ENCODE measurements at regions not wholly inside any gene's neighbourhood (a gene's known extent, or its start where the extent isn't known, plus 50 kb on each side); places are given as distances from the start of the nearest gene placed in this dataset.

DNA sequence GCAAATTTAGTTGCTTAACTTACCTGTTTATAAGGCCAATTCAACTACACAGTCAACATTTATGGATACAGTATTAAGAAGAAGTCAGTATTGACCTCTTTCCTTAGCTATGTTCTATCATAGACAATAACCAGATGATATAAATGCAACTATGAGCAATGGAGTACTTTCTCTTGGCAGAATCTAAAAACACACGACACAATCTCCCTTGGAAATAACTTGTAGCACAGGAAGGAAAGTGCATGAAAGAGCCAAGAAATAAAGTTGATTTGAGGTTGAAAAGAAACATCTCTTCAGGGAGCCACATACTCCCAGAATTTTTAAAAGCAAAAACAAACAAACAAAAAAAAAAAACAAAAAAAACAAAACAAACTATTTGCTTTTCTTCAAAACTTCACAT, 145.0 kb downstream of the EVA1A start:
- TF ChIP-seq, protein P1, sequence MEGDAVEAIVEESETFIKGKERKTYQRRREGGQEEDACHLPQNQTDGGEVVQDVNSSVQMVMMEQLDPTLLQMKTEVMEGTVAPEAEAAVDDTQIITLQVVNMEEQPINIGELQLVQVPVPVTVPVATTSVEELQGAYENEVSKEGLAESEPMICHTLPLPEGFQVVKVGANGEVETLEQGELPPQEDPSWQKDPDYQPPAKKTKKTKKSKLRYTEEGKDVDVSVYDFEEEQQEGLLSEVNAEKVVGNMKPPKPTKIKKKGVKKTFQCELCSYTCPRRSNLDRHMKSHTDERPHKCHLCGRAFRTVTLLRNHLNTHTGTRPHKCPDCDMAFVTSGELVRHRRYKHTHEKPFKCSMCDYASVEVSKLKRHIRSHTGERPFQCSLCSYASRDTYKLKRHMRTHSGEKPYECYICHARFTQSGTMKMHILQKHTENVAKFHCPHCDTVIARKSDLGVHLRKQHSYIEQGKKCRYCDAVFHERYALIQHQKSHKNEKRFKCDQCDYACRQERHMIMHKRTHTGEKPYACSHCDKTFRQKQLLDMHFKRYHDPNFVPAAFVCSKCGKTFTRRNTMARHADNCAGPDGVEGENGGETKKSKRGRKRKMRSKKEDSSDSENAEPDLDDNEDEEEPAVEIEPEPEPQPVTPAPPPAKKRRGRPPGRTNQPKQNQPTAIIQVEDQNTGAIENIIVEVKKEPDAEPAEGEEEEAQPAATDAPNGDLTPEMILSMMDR (IDR thresholded peaks at IDR 0.05): no peak
- TF ChIP-seq POLR2A (IDR thresholded peaks at IDR 0.05): no peak
